IMR-90 (cell line): ENCODE measurements at regions not wholly inside any gene's neighbourhood (a gene's known extent, or its start where the extent isn't known, plus 50 kb on each side); places are given as distances from the start of the nearest gene placed in this dataset.

ENCODE experiments used
- CTCF ChIP-seq: conservative IDR thresholded peaks from 2 replicates; pipeline ENCODE4 v1.5.1; 2012; ENCODE audit warnings: mild to moderate bottlenecking, low read depth, low read length, improper control_type of control experiment
- FOS ChIP-seq: fragments of 150-350 bp; IDR thresholded peaks from 2 replicates; pipeline ENCODE4 v1.6.1; 2016; ENCODE audit warnings: low read depth, low read length
- MAFK ChIP-seq: IDR thresholded peaks from 2 replicates; pipeline ENCODE4 v1.6.1; 2012; ENCODE audit warnings: low read depth, low read length, improper control_type of control experiment
- MAZ ChIP-seq: IDR thresholded peaks from 2 replicates; pipeline ENCODE4 v1.6.1; 2012; ENCODE audit warnings: low read depth, mild to moderate bottlenecking, low read length, improper control_type of control experiment, moderate library complexity, borderline replicate concordance
- MXI1 ChIP-seq: IDR thresholded peaks from 2 replicates; pipeline ENCODE4 v1.6.1; 2012; ENCODE audit warnings: low read depth, mild to moderate bottlenecking, low read length, moderate library complexity, borderline replicate concordance
- POLR2A ChIP-seq: IDR thresholded peaks from 2 replicates; pipeline ENCODE4 v1.6.1; 2012; ENCODE audit warnings: mild to moderate bottlenecking, low read depth, low read length
- RFX5 ChIP-seq: IDR thresholded peaks from 2 replicates; pipeline ENCODE4 v1.8.0; 2012; ENCODE audit warnings: low read depth, mild to moderate bottlenecking, low read length, moderate library complexity
- TF ChIP-seq, protein P1 (sequence below): fragments of 150-350 bp; IDR thresholded peaks from 2 replicates; pipeline ENCODE4 v1.6.1; 2016; ENCODE audit warnings: low read depth, mild to moderate bottlenecking, low read length, moderate library complexity, borderline replicate concordance

GRCh38 chr1:29557701-29558600, 321.6 kb downstream of the PTPRU start:
- TF ChIP-seq RFX5, result no peak
- no peak for TF ChIP-seq MXI1
- TF ChIP-seq POLR2A, result no peak
- TF ChIP-seq MAZ, result no peak
- TF ChIP-seq, protein P1, sequence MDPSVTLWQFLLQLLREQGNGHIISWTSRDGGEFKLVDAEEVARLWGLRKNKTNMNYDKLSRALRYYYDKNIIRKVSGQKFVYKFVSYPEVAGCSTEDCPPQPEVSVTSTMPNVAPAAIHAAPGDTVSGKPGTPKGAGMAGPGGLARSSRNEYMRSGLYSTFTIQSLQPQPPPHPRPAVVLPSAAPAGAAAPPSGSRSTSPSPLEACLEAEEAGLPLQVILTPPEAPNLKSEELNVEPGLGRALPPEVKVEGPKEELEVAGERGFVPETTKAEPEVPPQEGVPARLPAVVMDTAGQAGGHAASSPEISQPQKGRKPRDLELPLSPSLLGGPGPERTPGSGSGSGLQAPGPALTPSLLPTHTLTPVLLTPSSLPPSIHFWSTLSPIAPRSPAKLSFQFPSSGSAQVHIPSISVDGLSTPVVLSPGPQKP, result no peak
- TF ChIP-seq FOS, result no peak
- TF ChIP-seq CTCF, result no peak
- TF ChIP-seq MAFK, result no peak
